Kidney glomerular epithelial cell (primary cell): ENCODE measurements at regions not wholly inside any gene's neighbourhood (a gene's known extent, or its start where the extent isn't known, plus 50 kb on each side); places are given as distances from the start of the nearest gene placed in this dataset.
"Not testable (repeated sequence)": the region's sequence is repeated elsewhere in the genome, so short reads cannot be mapped to it uniquely, and the experiment has no call there.

ENCODE experiments used
- DNase-seq: peaks from one replicate; lab custom pipeline; 2025; lab: John Stamatoyannopoulos, UW

DNA sequence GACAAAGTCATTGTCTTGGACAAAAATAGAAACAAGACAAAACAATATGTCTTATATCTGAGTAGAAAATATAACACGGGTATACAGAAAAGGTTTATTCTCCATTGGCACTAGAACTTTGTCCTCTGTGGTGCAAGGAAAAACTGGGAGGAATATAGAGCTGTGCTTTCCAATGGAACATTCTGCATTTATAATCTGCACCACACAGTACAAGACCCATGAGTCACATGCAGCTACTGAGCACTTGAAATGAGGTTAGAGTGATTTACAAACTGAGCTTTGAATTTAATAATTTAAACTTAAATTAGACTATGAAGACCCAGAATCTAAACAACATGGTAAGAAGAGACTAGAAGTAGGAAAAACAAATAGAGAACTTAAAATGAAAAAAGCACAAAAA, 86.1 kb downstream of the RAP2A start:
- DNase-seq: no peak

DNA sequence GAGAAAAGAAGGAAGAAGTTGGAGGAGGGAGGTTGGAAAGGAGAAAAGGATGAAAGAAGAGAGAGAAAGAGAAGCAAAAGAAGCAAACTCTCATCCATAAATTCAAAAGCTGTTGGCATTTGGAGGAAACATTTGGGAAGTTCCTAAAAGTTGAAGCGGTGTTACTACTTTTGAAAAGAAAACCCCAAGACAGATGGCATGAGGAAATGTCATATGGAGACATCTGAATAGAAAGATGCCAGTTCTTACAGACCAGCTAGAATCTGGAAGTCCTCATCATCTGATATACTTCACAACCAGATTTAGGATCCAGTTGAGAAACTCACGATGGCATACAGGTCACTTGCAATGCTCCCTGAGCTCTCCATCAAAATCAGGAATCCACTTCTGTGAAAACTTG, 86.9 kb downstream of the RAP2A start:
- no peak for DNase-seq

GRCh38 chr13:97521726-97522125, 87.8 kb downstream of the RAP2A start:
- DNase-seq: no peak

GRCh38 chr13:97522243-97522642, 88.3 kb downstream of the RAP2A start:
- no peak for DNase-seq

DNA sequence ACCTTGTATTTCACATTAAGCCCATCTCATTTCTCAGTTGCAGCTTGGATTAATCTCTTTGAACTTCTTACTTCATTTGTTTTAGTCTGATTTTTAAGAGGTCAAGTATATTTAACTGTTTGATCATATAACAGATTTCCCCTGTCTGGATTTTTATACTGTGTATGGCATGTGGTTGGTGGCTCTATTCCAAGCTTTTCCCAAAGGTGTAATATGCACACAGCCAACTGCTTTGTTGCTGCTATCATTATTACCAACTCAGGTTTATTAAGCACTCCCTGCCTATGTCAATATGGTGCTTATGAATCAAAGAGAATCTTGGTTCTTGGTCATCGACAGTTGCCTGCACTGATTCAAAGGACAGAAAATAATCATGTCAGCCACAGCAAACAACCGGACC, 92.6 kb downstream of the RAP2A start:
- DNase-seq: no peak

- no peak for DNase-seq
These were observed 94.5 kb downstream of the RAP2A start for GRCh38 chr13:97528518-97528917.

- DNase-seq: no peak
These were observed 100.6 kb downstream of the RAP2A start for GRCh38 chr13:97534540-97534939.

DNA sequence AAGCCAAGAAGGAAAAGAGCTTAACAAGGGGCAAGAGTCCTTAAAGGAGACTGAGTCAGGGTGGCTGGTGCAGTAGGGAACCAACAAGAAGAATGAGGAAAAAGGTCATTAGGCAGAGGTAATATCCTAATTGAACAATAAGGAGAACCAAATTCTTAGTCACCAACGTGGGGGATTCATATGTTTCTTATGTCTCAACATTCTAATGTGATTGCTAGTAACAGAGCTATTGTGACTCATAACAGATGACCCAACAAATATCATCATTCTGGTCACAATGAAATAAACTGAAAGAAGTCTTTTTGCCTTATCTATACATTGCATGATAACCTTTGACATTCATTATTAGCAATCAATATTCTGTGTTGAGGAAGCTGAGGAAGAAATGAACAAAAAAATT, 101.6 kb downstream of the RAP2A start:
- no peak for DNase-seq

DNA sequence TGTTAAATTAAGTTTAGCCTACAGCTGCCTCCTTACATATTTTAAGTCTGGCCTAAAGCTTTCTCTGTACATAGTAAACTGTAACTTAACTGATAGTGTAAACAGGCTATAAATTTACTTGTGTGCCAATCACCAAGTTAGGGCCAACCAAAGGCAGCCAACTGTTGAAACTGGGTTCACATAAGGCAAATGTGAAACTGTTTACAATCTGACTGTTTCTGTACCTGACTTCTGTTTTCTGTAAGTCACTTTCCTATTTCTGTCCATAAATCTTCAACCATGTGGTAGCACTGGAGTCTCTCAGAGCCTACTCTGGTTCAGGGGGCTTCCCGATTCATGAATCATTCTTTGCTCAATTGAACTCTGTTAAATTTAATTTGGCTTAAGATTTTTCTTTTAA, 103.1 kb downstream of the RAP2A start:
- DNase-seq: no peak

GRCh38 chr13:97538203-97538602, 104.2 kb downstream of the RAP2A start:
- DNase-seq: no peak

- no peak for DNase-seq
These were observed 106.0 kb downstream of the RAP2A start for GRCh38 chr13:97539651-97540610.

GRCh38 chr13:97540696-97541095, 106.7 kb downstream of the RAP2A start:
- DNase-seq: no peak

GRCh38 chr13:97542102-97542685, 108.2 kb downstream of the RAP2A start:
- no peak for DNase-seq

GRCh38 chr13:97544031-97544765, 110.2 kb downstream of the RAP2A start:
- DNase-seq: no peak

GRCh38 chr13:97544971-97545499, 111.1 kb downstream of the RAP2A start:
- not testable (repeated sequence) for DNase-seq

- DNase-seq: no peak
These were observed 114.2 kb downstream of the RAP2A start for GRCh38 chr13:97548138-97548537.

DNA sequence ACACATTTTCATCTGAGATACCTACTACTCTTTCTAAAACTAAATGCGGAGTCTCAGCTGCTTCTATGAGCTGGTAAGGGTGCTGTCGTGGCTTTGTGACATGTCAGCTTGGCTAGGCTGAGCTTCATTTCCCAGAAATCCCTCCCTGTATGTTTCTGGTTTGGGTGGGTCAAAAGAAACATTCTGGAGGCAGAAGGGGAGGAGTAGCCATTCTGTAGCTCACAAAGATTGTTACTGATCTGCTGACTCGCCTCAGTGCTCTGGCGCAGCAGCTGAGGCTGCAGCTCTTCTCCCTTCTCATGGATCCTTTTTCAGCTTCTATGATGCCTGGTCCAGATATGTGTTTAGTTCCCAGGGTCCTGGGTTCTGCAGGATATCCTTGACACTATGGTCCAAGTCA, 114.7 kb downstream of the RAP2A start:
- DNase-seq: no peak

GRCh38 chr13:97549201-97549600, 115.2 kb downstream of the RAP2A start:
- DNase-seq: no peak

DNA sequence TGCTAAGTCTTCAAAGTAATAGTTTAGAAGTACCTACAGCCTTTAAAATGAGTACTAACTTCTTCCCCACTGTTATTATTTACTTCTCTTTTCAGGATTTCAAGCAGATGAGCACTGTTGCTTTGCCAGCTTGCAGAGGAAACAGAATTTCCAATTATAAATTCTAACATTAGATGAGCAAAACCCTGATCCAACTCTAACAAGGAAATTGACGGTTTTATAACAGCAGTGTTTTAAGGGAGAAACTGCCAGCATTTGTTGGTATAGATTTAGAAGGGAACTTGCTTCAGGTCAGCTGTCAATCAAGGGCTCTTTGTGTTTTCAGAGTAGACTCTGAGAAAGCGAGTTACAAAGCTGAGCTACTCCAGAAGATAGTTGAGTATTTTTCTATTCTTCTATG, 120.5 kb downstream of the RAP2A start:
- DNase-seq: no peak

DNA sequence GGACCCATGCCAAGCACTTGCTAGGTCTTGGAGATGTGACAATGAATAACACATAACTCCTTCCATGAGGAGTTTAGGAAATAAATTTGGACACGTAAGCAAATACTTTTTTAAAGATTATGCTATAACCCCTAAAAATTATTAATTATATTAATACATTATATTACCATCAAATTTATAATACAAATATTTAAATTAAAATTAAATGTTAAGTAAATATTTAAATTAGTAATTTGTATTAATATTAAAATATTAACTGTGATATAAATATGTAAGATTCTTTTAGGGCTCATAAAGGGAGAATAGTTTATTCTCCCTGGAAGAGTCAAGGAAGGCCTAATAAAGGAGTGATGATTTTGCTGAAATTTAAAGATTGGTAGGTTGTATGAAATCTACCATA, 121.1 kb downstream of the RAP2A start:
- DNase-seq: no peak

DNA sequence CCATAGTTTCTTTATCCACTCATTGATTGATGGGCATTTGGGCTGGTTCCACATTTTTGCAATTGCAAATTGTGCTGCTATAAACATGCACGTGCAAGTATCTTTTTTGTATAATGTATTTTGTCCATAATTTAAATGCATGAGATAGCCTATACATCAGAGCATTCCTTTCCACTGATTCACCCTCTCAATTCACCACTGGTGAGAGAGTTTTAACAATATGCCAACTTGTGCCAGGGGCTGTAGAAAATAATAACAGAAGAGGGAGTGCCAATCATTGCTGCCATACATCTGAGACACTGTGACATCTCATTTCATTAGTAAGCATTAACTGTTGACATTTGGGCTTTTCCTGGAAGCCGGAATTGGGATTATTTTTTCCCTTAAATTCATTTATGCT, 125.1 kb downstream of the RAP2A start:
- no peak for DNase-seq

DNA sequence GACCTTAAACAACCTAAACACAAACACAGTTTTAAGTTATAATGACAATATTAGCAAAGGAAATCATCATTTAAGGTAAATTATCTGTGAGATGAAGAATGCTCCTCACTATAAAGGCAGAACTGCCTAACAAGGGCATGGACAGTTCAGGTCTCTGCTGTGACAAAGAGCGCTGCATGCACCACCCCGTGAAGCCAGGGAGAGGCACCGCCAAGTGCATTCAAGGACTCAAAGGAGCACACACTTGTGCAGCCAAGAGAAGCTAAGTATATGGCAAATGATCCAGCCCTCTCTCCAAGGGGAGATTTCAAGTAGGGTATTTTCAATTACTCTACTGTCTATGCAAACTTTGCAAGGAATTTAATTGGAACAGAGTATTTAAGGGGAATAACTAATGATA, 126.0 kb downstream of the RAP2A start:
- DNase-seq: no peak

- no peak for DNase-seq
These were observed 127.2 kb downstream of the RAP2A start for GRCh38 chr13:97561182-97561581.
